Common myeloid progenitor, CD34-positive (primary cell): ENCODE measurements at regions not wholly inside any gene's neighbourhood (a gene's known extent, or its start where the extent isn't known, plus 50 kb on each side); places are given as distances from the start of the nearest gene placed in this dataset.

Experiments
- CTCF ChIA-PET: fragments of 350-600 bp; sonication (Branson Sonifier 250); formaldehyde crosslinking; loops from one replicate; lab custom pipeline; 2021; ENCODE audit warnings: antibody characterized with exemption; lab: Charles Lee
- POLR2A ChIA-PET: fragments of 350-600 bp; sonication (Branson Sonifier 250); formaldehyde crosslinking; loops from one replicate; lab custom pipeline; 2021; ENCODE audit warnings: antibody characterized with exemption; lab: Charles Lee
- DNase-seq, 3 donors: peaks; one replicate each; pipeline versions ENCODE4 v3.0.0 to v3.0.0-alpha.2; 2013
- H3K27ac ChIP-seq, 2 experiments: 1 replicate in 1 of 2; 2 replicates in 1 of 2; pipeline ENCODE4 v1.7.0; 2013; ENCODE audit warnings: inconsistent platforms in 2 of 2, low read length in 2 of 2, mild to moderate bottlenecking in 2 of 2, low read depth in 1 of 2, moderate library complexity in 1 of 2; ENCODE audit not compliant: severe bottlenecking in 2 of 2, insufficient read depth in 1 of 2, poor library complexity in 1 of 2
- H3K27me3 ChIP-seq, 5 experiments: replicated peaks in 2 of 5; 1 replicate in 3 of 5; 2 replicates in 2 of 5; pipeline versions ENCODE4 v1.6.1 to v1.7.0; 2013; ENCODE audit warnings: low read length in 4 of 5, mild to moderate bottlenecking in 2 of 5, moderate library complexity in 2 of 5, inconsistent platforms in 1 of 5; ENCODE audit not compliant: insufficient read depth in 5 of 5, control insufficient read depth in 4 of 5
- H3K36me3 ChIP-seq, 4 experiments: 1 replicate in 2 of 4; 2 replicates in 2 of 4; pipeline versions ENCODE4 v1.6.1 to v1.7.0; 2013; ENCODE audit warnings: low read length in 3 of 4, control low read depth in 1 of 4, mild to moderate bottlenecking in 1 of 4; ENCODE audit not compliant: control insufficient read depth in 4 of 4, insufficient read depth in 4 of 4
- H3K4me1 ChIP-seq, 4 experiments: 1 replicate in 3 of 4; 2 replicates in 1 of 4; pipeline versions ENCODE4 v1.6.1 to v1.7.1; 2013; ENCODE audit warnings: low read length in 3 of 4, mild to moderate bottlenecking in 3 of 4, control low read depth in 1 of 4, inconsistent platforms in 1 of 4, moderate library complexity in 1 of 4; ENCODE audit not compliant: control insufficient read depth in 4 of 4, insufficient read depth in 4 of 4; ENCODE audit errors: control extremely low read depth in 1 of 4
- H3K4me3 ChIP-seq, 7 experiments: 1 replicate in 4 of 7; 2 replicates in 3 of 7; pipeline versions ENCODE4 v1.5.1 to v1.7.0; 2013; ENCODE audit warnings: mild to moderate bottlenecking in 7 of 7, low read length in 6 of 7, moderate library complexity in 6 of 7, inconsistent platforms in 2 of 7, low read depth in 2 of 7, control low read depth in 1 of 7; ENCODE audit not compliant: insufficient read depth in 4 of 7, control insufficient read depth in 1 of 7; ENCODE audit errors: extremely low read depth in 1 of 7
- H3K9me3 ChIP-seq, 5 experiments: 1 replicate in 4 of 5; 2 replicates in 1 of 5; pipeline versions ENCODE4 v1.6.1 to v1.7.1; 2013; ENCODE audit warnings: low read length in 4 of 5, mild to moderate bottlenecking in 2 of 5, inconsistent platforms in 1 of 5, low read depth in 1 of 5, moderate library complexity in 1 of 5; ENCODE audit not compliant: control insufficient read depth in 4 of 5, insufficient read depth in 2 of 5; ENCODE audit errors: control extremely low read depth in 1 of 5
- WGBS: methylation state at CpG from one replicate; pipeline ENCODE4 v1.1.5; 2013; ENCODE audit not compliant: insufficient coverage; 5-methylcytosine and 5-hydroxymethylcytosine counted together

GRCh38 chr10:30748152-30748973 lies 118.8 kb upstream of the LYZL2 start:
- ChIA-PET POLR2A (interaction anchor here (0.6 kb wide), 1 partner anchor 1627 kb away, joined by 3 read pairs; no protein-coding TSS in a partner anchor), CTCF (interaction anchor here (1.3 to 6.4 kb wide), 6 partner anchors 12 to 61 kb away, joined by 3 to 56 read pairs (median 6); no protein-coding TSS in a partner anchor)
- H3K4me1 ChIP-seq, result peaks cover 14 to 60% (median 45%) of the 10 kb centered on the region in 4 experiments
- H3K27ac ChIP-seq, result no peak overlapping the region
- no peaks in the 10 kb centered on the region for H3K27me3 ChIP-seq
- no peaks in the 10 kb centered on the region for H3K36me3 ChIP-seq
- DNase-seq, result no peak
- 92% methylated on average over 5 of the region's 7 CpGs for WGBS
- H3K4me3 ChIP-seq, result no peak overlapping the region
- H3K9me3 ChIP-seq, result no peaks in the 10 kb centered on the region

GRCh38 chr10:30747633-30748032 lies 118.1 kb upstream of the LYZL2 start:
- CTCF ChIA-PET, result interaction anchor here (1.3 to 6.4 kb wide), 4 partner anchors 18 to 60 kb away, joined by 3 to 56 read pairs (median 5); no protein-coding TSS in a partner anchor
- no peaks in the 10 kb centered on the region for H3K9me3 ChIP-seq
- 92% methylated on average over 7 of the region's 9 CpGs for WGBS
- H3K4me3 ChIP-seq, result no peak overlapping the region
- H3K27me3 ChIP-seq, result no peaks in the 10 kb centered on the region
- no peaks in the 10 kb centered on the region for H3K36me3 ChIP-seq
- peak in 2 of 3 donors; percentile 40 to 60 for DNase-seq
- POLR2A ChIA-PET, result interaction anchor here (0.6 kb wide), 1 partner anchor 1628 kb away, joined by 3 read pairs; no protein-coding TSS in a partner anchor
- H3K4me1 ChIP-seq, result peaks cover 14 to 53% (median 39%) of the 10 kb centered on the region in 4 experiments
- H3K27ac ChIP-seq, result no peak overlapping the region

- POLR2A ChIA-PET, result interaction anchor here (0.6 kb wide), 1 partner anchor 247 kb away, joined by 4 read pairs; no protein-coding TSS in a partner anchor
- no peak overlapping the region for H3K4me3 ChIP-seq
These were observed 116.4 kb upstream of the LYZL2 start for GRCh38 chr10:30745953-30746352.

GRCh38 chr10:30744106-30744505 lies 114.6 kb upstream of the LYZL2 start:
- Histone ChIP-seq H3K4me1 (peaks cover 0 to 29% (median 8%) of the 10 kb centered on the region in 4 experiments), H3K27me3 (no peaks in the 10 kb centered on the region), H3K27ac (no peak overlapping the region), H3K4me3 (no peak overlapping the region), H3K36me3 (no peaks in the 10 kb centered on the region), H3K9me3 (no peaks in the 10 kb centered on the region)
- WGBS, result no CpG with 5 or more reads among the region's 1 CpG
- CTCF ChIA-PET, result interaction anchor here (1.4 to 1.5 kb wide), 2 partner anchors 12 to 18 kb away, joined by 3 to 4 read pairs; no protein-coding TSS in a partner anchor
- POLR2A ChIA-PET, result no interaction called here
- DNase-seq, result no peak

More at GRCh38 chr10:30745953-30746352, 116.4 kb upstream of the LYZL2 start:
- H3K9me3 ChIP-seq, result no peaks in the 10 kb centered on the region
- DNase-seq, result no peak
- H3K27me3 ChIP-seq, result no peaks in the 10 kb centered on the region
- CTCF ChIA-PET, result interaction anchor here (1.0 to 1.1 kb wide), 2 partner anchors 9 kb away, joined by 3 to 8 read pairs; no protein-coding TSS in a partner anchor
- WGBS, result 96% methylated on average over 2 of the region's 5 CpGs
- no peaks in the 10 kb centered on the region for H3K36me3 ChIP-seq
- no peak overlapping the region for H3K27ac ChIP-seq
- peaks cover 5 to 43% (median 23%) of the 10 kb centered on the region in 4 experiments for H3K4me1 ChIP-seq

GRCh38 chr10:30743586-30743985 lies 114.0 kb upstream of the LYZL2 start:
- ChIA-PET CTCF (interaction anchor here (1.4 to 1.5 kb wide), 2 partner anchors 11 to 17 kb away, joined by 3 to 4 read pairs; no protein-coding TSS in a partner anchor), POLR2A (no interaction called here)
- no peak for DNase-seq
- Histone ChIP-seq H3K36me3 (no peaks in the 10 kb centered on the region), H3K27ac (no peak overlapping the region), H3K9me3 (no peaks in the 10 kb centered on the region), H3K4me1 (peaks cover 0 to 25% (median 6%) of the 10 kb centered on the region in 4 experiments), H3K4me3 (no peak overlapping the region), H3K27me3 (no peaks in the 10 kb centered on the region)
- WGBS, result 100% methylated on average over 3 of the region's 3 CpGs

GRCh38 chr10:30742471-30742870 lies 112.9 kb upstream of the LYZL2 start:
- Histone ChIP-seq H3K27me3 (no peaks in the 10 kb centered on the region), H3K4me3 (no peak overlapping the region), H3K9me3 (no peaks in the 10 kb centered on the region), H3K4me1 (peaks cover 0 to 26% (median 6%) of the 10 kb centered on the region in 4 experiments), H3K27ac (no peak overlapping the region), H3K36me3 (no peaks in the 10 kb centered on the region)
- WGBS, result 85% methylated on average over 4 of the region's 4 CpGs
- POLR2A ChIA-PET, result no interaction called here
- CTCF ChIA-PET, result interaction anchor here (0.6 to 1.5 kb wide), 2 partner anchors 10 to 28 kb away, joined by 3 to 4 read pairs; no protein-coding TSS in a partner anchor
- DNase-seq, result no peak
